Motor neuron (in vitro differentiated cells): ENCODE measurements at regions not wholly inside any gene's neighbourhood (a gene's known extent, or its start where the extent isn't known, plus 50 kb on each side); places are given as distances from the start of the nearest gene placed in this dataset.

Experiments used
- ATAC-seq, 8 experiments: fragments of 200-7000 bp; cut with Tn5 transposase; replicated peaks in 6 of 8; 2 replicates each; pipeline ENCODE4 v1.8.0; 2021; ENCODE audit warnings: mild to moderate bottlenecking in 8 of 8, moderate library complexity in 8 of 8
- H3K27ac ChIP-seq, 2 donors: fragments of 250-450 bp; sonication (Bioruptor Pico); 2 replicates each; pipeline ENCODE4 v1.9.0; 2021; ENCODE audit warnings: antibody characterized with exemption in 2 of 2, mild to moderate bottlenecking in 2 of 2, moderate library complexity in 1 of 2
- H3K4me1 ChIP-seq, 2 donors: fragments of 250-450 bp; sonication (Bioruptor Pico); replicated peaks in 1 of 2; 2 replicates each; pipeline ENCODE4 v1.6.1; 2021; ENCODE audit warnings: antibody characterized with exemption in 2 of 2, mild to moderate bottlenecking in 2 of 2, moderate library complexity in 1 of 2
- H3K4me3 ChIP-seq, 5 donors: fragments of 250-450 bp; sonication (Bioruptor Pico); 2 replicates each; pipeline ENCODE4 v1.9.0; 2021; ENCODE audit warnings: antibody characterized with exemption in 5 of 5, mild to moderate bottlenecking in 5 of 5, moderate library complexity in 4 of 5
- WGBS, 10 experiments: fragments of 450-650 bp; shearing (Covaris generic); methylation state at CpG; one replicate each; pipeline ENCODE4 v1.0.0; 2022; 5-methylcytosine and 5-hydroxymethylcytosine counted together
- in situ Hi-C, 9 experiments: fragments of 400-800 bp; cut with MboI; loops; one replicate each; pipeline ENCODE4 v1.15.0; 2021; ENCODE audit warnings: low sequenced_read_pairs in 9 of 9, low pct_unique_long_range_greater_than_20kb in 2 of 9; ENCODE audit not compliant: unreplicated experiment in 9 of 9

DNA sequence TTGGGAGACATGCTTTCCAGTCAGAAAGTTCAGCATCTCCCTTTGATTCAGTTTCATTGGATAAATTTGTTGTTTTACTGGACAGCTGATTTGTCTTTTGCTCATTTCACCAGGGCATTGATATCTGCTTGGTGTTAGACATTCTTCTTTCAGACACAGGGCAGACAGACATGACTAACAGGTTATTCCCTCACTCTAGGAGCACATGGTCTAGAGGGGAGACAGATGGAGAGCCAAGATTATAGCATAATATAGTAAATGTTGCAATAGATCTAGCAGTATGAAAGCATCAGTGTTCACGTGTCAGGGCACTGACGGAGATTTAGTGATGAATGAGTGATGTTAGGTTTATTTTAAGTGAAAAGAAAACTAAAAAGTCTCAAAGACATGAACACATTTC lies 187.0 kb upstream of the CYRIA start:
- in situ Hi-C loops, result no loop called here
- 11 to 100% (median 90%) methylated on average over 1 to 2 of the region's 2 CpGs; no CpG with 5 or more reads in 4 of the 10 experiments for WGBS, 10 experiments
- H3K4me1 ChIP-seq, result no peaks in the 10 kb centered on the region
- no peak overlapping the region for H3K4me3 ChIP-seq
- ATAC-seq, result peak in 1 of 8 experiments; percentile 19
- H3K27ac ChIP-seq, result no peak overlapping the region

DNA sequence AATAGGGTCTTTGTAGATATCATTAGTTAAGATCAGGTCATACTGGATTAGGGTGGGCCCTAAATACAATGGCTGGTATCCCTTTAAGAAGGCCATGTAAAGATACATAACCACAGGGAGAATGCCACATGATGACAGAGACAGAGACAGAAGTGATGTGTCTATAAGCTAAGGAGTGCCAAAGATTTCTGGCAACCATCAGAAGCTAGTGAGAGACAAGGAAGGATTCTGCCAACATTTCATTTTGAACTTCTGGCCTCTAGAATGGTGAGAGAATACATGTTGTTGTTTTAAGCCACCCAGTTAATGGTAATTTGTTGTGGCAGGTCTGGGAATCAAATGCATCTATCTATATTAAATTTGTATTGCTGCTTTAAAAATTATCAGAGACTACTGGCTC lies 185.5 kb upstream of the CYRIA start:
- H3K4me1 ChIP-seq, result no peaks in the 10 kb centered on the region
- in situ Hi-C loops, result no loop called here
- H3K4me3 ChIP-seq, result no peak overlapping the region
- no peak for ATAC-seq
- no peak overlapping the region for H3K27ac ChIP-seq

DNA sequence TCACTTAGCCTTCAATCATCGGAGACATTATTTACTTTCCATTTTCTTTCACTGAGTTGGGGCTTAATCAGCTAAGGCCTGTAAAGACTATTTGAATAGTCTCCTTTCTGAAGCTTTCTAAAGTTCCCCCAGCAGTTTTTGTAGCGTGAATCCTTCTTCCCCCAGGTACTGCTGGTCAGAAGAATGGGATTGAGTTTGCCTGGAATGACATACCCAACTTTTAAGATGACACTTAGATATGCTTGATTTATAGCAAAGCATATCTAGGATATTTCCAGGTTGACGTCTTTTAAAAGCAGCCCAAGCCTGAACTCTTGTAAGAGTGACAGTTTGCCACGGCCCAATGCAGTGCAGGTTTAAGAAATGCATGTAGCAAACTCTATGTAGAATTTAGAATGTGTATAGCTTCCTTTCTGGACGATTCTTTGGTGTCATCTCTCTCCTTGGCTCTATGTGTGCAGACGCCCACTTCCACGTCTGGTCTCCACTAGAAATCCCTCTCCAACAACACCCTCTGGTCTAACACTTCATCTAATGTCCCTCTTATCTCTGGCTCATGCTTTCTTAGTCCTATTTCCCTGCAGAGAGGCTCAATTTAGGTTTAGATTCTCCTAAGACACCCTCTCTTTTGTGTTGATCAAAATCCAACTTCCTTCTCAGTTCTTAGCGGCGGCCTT lies 175.0 kb upstream of the CYRIA start:
- no peak for ATAC-seq
- WGBS, 10 experiments, result 22 to 90% (median 65%) methylated on average over 3 to 9 of the region's 9 CpGs
- no peaks in the 10 kb centered on the region for H3K4me1 ChIP-seq
- H3K27ac ChIP-seq, result no peak overlapping the region
- no peak overlapping the region for H3K4me3 ChIP-seq
- in situ Hi-C loops, result no loop called here

DNA sequence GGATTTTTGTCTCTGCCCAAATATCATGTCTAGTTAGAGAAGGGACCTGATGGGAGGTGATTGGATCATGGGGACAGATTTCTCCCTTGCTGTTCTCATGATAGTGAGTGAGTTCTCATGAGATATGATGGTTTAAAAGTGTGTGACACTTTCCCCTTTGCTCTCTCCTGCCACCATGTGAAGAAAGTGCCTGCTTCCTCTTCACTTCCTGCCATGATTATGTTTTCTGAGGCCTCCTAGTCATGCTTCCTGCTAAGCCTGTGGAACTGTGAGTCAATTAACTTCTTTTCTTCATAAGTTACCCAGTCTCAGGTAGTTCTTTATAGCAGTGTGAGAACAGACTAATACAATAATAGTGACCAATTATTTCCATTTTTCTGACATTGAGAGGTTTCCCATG lies 167.3 kb upstream of the CYRIA start:
- Histone ChIP-seq H3K27ac (no peak overlapping the region), H3K4me1 (no peaks in the 10 kb centered on the region), H3K4me3 (no peak overlapping the region)
- in situ Hi-C loops, result no loop called here
- no peak for ATAC-seq

DNA sequence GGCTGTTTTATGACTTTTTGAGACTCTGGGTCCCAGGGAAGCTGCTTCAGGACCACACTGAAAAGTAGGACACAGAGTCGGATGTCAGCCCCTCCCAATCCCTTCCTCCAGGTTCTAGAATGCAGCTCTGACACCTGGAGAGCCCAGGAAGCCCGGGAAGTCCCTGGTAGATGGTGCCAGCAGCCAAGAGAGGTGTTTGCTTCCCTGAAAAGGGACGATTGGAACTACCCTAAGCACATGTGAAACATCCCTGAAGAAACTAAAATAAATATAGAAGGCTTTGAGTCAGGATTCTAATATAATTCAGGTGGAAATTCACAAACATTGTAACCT lies 163.2 kb upstream of the CYRIA start:
- in situ Hi-C loops, result no loop called here
- Histone ChIP-seq H3K4me1 (no peaks in the 10 kb centered on the region), H3K4me3 (no peak overlapping the region), H3K27ac (no peak overlapping the region)
- ATAC-seq, result no peak
- WGBS, 10 experiments, result 40 to 71% (median 51%) methylated on average over 1 to 3 of the region's 3 CpGs; no CpG with 5 or more reads in 6 of the 10 experiments

DNA sequence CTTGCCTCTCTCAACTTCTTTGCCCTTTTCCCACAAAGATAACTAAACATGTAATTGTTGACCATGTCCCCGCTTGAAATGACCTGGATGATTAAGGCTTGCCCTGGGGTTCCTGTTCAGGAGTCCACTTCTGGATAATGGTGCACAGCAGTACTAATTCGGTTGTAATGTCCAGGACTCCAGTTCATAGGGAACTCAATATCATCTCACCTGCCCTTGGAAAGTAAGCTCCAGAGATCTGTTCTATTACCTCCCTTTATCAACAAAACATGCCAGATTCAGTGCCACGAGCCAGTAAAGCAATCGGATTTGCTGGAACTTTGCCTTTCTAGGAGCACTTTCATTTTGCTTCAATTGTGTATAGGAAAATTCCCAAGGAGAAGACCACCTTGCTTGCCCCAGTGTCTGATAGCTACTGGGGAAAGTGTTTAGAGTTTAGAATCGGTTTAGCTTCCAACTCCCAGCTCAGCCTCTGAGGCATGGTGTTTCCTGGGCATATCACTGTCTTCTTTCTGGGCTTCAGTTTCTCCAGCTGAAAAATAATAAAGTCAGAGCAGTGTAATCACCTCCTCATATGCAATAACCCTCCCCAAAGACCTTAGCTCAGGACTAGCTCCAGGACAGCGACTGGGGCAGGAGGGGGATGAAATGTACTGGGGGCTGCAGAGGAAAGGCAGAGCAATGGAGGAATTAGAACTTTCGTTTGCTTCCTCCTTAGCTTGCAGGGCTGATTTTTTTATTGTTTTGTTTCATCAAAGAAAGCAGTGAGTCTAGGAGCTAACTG lies 162.6 kb upstream of the CYRIA start:
- H3K4me1 ChIP-seq, result no peaks in the 10 kb centered on the region
- H3K27ac ChIP-seq, result no peak overlapping the region
- no peak for ATAC-seq
- no peak overlapping the region for H3K4me3 ChIP-seq
- 0 to 82% (median 42%) methylated on average over 1 to 6 of the region's 7 CpGs for WGBS, 10 experiments
- in situ Hi-C loops, result no loop called here

DNA sequence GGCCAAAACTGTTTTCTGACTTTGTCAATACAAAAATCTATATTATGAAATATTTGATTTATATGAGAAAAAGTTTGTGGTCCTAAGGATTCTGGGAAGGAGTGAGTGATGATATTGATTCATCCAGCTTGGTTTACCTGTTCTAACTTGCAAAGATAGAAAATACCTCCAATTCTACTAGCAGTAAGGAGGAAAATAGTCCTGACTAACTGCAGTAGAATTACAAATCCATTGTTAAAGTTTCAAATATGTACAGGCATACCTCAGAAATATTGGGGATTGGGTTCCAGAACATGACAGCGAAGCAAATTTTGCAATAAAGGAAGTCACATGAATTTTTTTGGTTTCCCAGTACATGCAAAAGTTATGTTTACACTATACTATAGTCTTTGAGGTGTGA lies 158.8 kb upstream of the CYRIA start:
- Histone ChIP-seq H3K4me1 (no peaks in the 10 kb centered on the region), H3K4me3 (no peak overlapping the region), H3K27ac (no peak overlapping the region)
- no peak for ATAC-seq
- in situ Hi-C loops, result no loop called here
- WGBS, 10 experiments, result 0 to 100% (median 81%) methylated on average over 1 of the region's 1 CpG; no CpG with 5 or more reads in 4 of the 10 experiments

DNA sequence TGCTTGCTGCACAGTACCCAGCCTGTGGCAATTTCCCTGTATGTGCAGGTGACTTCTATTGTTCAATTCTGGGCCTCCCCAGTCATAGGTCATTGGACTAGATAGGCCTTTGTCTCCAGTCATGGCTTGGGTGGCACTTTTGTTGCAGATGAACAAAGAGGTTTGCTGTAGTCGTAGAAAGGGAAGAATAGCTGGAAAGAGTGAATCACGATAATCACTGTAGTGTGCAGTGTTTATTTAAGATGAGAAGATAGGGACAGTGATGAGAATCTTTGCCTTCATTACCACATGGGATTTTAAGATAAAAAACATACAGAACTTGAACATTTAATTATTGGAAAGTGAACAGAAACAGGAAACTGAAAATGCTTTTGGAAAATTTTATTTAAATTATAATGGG lies 156.1 kb upstream of the CYRIA start:
- H3K4me3 ChIP-seq, result no peak overlapping the region
- no peaks in the 10 kb centered on the region for H3K4me1 ChIP-seq
- no peak overlapping the region for H3K27ac ChIP-seq
- WGBS, 10 experiments, result 0 to 71% (median 50%) methylated on average over 1 to 2 of the region's 2 CpGs; no CpG with 5 or more reads in 1 of the 10 experiments
- in situ Hi-C loops, result no loop called here
- peak in 5 of 8 experiments; percentile 27 to 53 (median 41) for ATAC-seq

DNA sequence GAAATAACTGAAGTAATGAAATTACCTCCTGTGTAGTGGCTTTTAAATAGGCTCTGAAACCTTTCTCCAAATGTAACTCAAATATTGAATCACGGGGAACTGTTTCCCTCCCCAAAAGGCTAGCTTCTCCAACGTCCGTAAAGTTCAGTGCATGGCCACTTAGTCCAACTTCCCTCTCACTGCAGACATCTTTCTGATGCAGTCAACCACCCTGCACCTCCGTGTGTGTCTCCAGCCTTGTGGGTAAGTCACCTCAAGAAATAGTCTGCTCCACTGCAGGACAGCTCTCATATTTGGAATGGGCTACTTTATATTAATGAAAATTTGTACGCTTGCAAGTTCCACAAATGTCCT lies 152.5 kb upstream of the CYRIA start:
- Histone ChIP-seq H3K4me3 (no peak overlapping the region), H3K4me1 (no peaks in the 10 kb centered on the region), H3K27ac (no peak overlapping the region)
- in situ Hi-C loops, result no loop called here
- WGBS, 10 experiments, result 15 to 100% (median 71%) methylated on average over 1 to 5 of the region's 5 CpGs; no CpG with 5 or more reads in 1 of the 10 experiments
- ATAC-seq, result no peak

DNA sequence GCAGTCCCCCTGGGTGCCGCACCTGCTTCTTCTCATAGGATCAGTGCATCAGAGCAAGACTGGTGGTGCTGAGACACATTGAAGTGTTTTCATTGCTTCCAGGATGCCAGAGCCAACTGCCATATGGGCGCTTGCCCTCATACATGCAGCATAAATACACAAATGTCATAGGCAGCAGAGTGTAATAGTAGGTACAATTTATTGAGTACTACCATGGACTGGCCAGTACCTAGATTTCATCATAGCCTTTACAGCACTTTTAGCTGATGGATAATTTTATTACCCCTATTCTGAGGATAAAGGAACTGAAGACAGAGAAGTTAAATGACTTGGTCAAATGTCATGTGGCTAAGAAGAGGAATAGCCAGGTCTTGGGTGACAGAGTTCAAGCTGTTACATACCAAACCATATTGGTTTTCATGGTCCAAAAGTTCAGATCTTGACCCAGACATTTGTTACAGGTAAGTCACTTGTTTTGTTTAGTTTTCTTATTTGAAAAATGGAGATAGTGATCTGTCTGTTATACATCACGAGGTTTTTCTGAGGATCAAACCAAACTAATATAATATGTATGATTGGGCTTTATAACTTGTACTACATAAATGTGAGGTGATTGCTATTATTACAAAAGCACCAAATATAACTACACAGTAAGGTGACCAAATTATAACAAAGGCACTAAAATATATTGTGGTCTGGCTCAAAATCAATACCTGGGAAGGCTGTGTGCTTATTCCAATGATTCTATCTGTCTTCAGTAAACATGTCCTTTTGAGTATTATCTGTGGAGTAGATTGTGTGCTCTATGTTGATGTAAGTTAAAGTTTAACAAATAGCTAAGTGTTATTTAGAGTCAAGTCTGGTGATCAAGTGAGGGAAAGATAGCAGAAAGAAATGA lies 151.9 kb upstream of the CYRIA start:
- H3K4me3 ChIP-seq, result no peak overlapping the region
- no peaks in the 10 kb centered on the region for H3K4me1 ChIP-seq
- ATAC-seq, result no peak
- WGBS, 10 experiments, result 0 to 100% (median 86%) methylated on average over 1 to 3 of the region's 3 CpGs; no CpG with 5 or more reads in 1 of the 10 experiments
- H3K27ac ChIP-seq, result no peak overlapping the region
- in situ Hi-C loops, result no loop called here

DNA sequence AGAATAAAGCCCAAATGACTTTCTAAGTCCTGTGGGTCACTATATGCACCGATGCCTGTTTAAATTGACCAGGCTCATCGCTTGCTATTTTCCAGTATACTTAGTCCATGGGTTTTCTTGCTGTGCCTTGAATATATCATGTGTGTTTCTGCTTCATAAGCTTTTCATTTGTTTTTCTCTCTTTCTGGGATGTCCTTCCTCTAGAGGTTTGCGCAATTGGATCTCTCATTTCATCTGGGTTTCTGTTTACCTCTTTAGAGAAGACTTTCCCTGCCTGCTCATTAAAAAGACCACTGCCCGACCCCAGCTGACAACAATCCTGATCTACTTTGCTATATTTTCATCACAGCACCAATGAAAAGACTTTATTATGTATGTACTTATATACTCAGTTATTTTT lies 150.9 kb upstream of the CYRIA start:
- no peak for ATAC-seq
- 13 to 100% (median 82%) methylated on average over 1 to 4 of the region's 4 CpGs for WGBS, 10 experiments
- in situ Hi-C loops, result no loop called here
- no peak overlapping the region for H3K27ac ChIP-seq
- H3K4me1 ChIP-seq, result no peaks in the 10 kb centered on the region
- no peak overlapping the region for H3K4me3 ChIP-seq

DNA sequence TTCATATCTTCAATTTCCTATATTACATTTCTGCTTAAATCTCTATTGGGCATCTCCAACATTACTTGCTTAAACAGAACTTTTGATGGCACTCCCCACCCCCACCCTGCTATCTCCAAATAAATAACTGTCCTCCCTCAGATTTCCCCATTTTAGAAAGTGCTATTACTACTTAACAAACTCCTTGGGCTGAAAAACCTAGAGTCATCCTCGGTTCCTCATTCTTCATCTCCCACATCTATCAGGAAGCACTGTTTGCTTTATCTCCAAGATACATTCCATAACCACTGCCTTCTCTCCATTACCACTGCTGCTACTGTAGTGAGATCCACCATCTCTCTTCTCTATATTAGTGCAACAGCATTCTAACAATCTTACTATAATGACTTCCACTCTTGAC lies 150.4 kb upstream of the CYRIA start:
- 0 to 67% (median 0%) methylated on average over 1 of the region's 1 CpG; no CpG with 5 or more reads in 7 of the 10 experiments for WGBS, 10 experiments
- in situ Hi-C loops, result no loop called here

DNA sequence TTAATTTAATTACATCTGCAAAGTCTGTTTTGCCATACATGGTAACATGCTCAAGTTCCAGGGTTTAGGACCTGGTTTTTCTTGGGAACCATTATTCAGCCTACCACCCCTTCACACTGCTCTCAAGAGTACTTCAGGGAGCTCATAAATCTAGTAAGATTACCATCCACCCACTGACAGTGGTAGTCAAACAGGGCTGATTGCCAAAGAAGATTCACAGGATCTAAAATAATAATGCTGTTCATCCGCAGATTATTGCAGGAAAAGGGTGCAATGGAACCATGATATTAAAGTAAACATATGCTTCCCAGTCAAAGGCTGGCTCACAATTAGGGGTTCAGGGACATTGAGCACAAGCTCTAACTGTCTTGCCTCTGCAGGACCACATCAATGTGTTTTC lies 148.0 kb upstream of the CYRIA start:
- 18 to 100% (median 88%) methylated on average over 1 of the region's 1 CpG; no CpG with 5 or more reads in 5 of the 10 experiments for WGBS, 10 experiments
- ATAC-seq, result no peak
- no peak overlapping the region for H3K27ac ChIP-seq
- in situ Hi-C loops, result no loop called here
- H3K4me3 ChIP-seq, result no peak overlapping the region
- no peaks in the 10 kb centered on the region for H3K4me1 ChIP-seq

More for the DNA sequence above, 150.4 kb upstream of the CYRIA start:
- no peak for ATAC-seq
- Histone ChIP-seq H3K27ac (no peak overlapping the region), H3K4me3 (no peak overlapping the region), H3K4me1 (no peaks in the 10 kb centered on the region)
